H9 (cell line): ENCODE measurements at regions not wholly inside any gene's neighbourhood (a gene's known extent, or its start where the extent isn't known, plus 50 kb on each side); places are given as distances from the start of the nearest gene placed in this dataset.

ENCODE experiments used
- DNase-seq: peaks from one replicate; pipeline ENCODE4 v3.0.0-alpha.2; 2017
- H2AFZ ChIP-seq: one replicate; pipeline ENCODE4 v1.6.1; 2013; ENCODE audit warnings: mild to moderate bottlenecking, low read length, control low read depth, moderate library complexity
- H2AK5ac ChIP-seq: 2 replicates; pipeline ENCODE4 v1.6.1; 2013; ENCODE audit warnings: low read length, control low read depth, mixed read lengths; ENCODE audit not compliant: insufficient read length
- H2BK120ac ChIP-seq: one replicate; pipeline ENCODE4 v1.6.1; 2013; ENCODE audit warnings: low read depth, mild to moderate bottlenecking, low read length, control low read depth, inconsistent platforms; ENCODE audit not compliant: poor library complexity, severe bottlenecking
- H2BK12ac ChIP-seq: 2 replicates; pipeline ENCODE4 v1.6.1; 2013; ENCODE audit warnings: low read length, control low read depth, mixed read lengths, low read depth; ENCODE audit not compliant: insufficient read length
- H2BK15ac ChIP-seq: 2 replicates; pipeline ENCODE4 v1.6.1; 2013; ENCODE audit warnings: low read depth, low read length, control low read depth
- H2BK20ac ChIP-seq: one replicate; pipeline ENCODE4 v1.6.1; 2013; ENCODE audit warnings: low read depth, mild to moderate bottlenecking, low read length, control low read depth, inconsistent platforms; ENCODE audit not compliant: poor library complexity, severe bottlenecking
- H2BK5ac ChIP-seq: 2 replicates; pipeline ENCODE4 v1.6.1; 2013; ENCODE audit warnings: low read length, control low read depth, mixed read lengths; ENCODE audit not compliant: insufficient read length
- H3K14ac ChIP-seq: 2 replicates; pipeline ENCODE4 v1.6.1; 2013; ENCODE audit warnings: low read length, control low read depth; ENCODE audit not compliant: insufficient read depth
- H3K18ac ChIP-seq: 2 replicates; pipeline ENCODE4 v1.6.1; 2013; ENCODE audit warnings: low read depth, mild to moderate bottlenecking, mixed read lengths, low read length, control low read depth; ENCODE audit not compliant: insufficient read length
- H3K23ac ChIP-seq: 2 replicates; pipeline ENCODE4 v1.6.1; 2013; ENCODE audit warnings: low read length, control low read depth, mixed read lengths, low read depth; ENCODE audit not compliant: insufficient read length
- H3K23me2 ChIP-seq: 2 replicates; pipeline ENCODE4 v1.6.1; 2013; ENCODE audit warnings: low read depth, mild to moderate bottlenecking, mixed read lengths, low read length, control low read depth; ENCODE audit not compliant: insufficient read length, poor library complexity, severe bottlenecking
- H3K27ac ChIP-seq: 2 replicates; pipeline ENCODE4 v1.5.1; 2013; ENCODE audit warnings: low read length, control low read depth, mixed read lengths, low read depth; ENCODE audit not compliant: insufficient read length
- H3K27me3 ChIP-seq: 2 replicates; pipeline ENCODE4 v1.6.1; 2013; ENCODE audit warnings: low read length, control low read depth, inconsistent platforms; ENCODE audit not compliant: insufficient read depth
- H3K4ac ChIP-seq: 2 replicates; pipeline ENCODE4 v1.6.1; 2013; ENCODE audit warnings: low read depth, mild to moderate bottlenecking, control low read depth, inconsistent platforms, low read length, moderate library complexity
- H3K4me1 ChIP-seq: 2 replicates; pipeline ENCODE4 v1.6.1; 2013; ENCODE audit warnings: low read length, control low read depth, inconsistent platforms; ENCODE audit not compliant: insufficient read depth
- H3K4me2 ChIP-seq: 2 replicates; pipeline ENCODE4 v1.6.1; 2013; ENCODE audit warnings: low read length, control low read depth, mixed read lengths; ENCODE audit not compliant: insufficient read length, insufficient read depth
- H3K56ac ChIP-seq: 2 replicates; pipeline ENCODE4 v1.6.1; 2013; ENCODE audit warnings: low read depth, mild to moderate bottlenecking, mixed read lengths, low read length, control low read depth; ENCODE audit not compliant: insufficient read length
- H3K79me1 ChIP-seq: 2 replicates; pipeline ENCODE4 v1.6.1; 2013; ENCODE audit warnings: low read depth, mild to moderate bottlenecking, moderate library complexity, low read length, control low read depth, inconsistent platforms; ENCODE audit not compliant: insufficient read depth, poor library complexity, severe bottlenecking
- H3K79me2 ChIP-seq: 2 replicates; pipeline ENCODE4 v1.6.1; 2013; ENCODE audit warnings: low read length, control low read depth, inconsistent platforms; ENCODE audit not compliant: insufficient read depth
- H3K9ac ChIP-seq: 2 replicates; pipeline ENCODE4 v1.6.1; 2013; ENCODE audit warnings: low read length, control low read depth, mixed read lengths; ENCODE audit not compliant: insufficient read length; ENCODE audit errors: extremely low read depth
- H3K9me3 ChIP-seq: one replicate; pipeline ENCODE4 v1.6.1; 2013; ENCODE audit warnings: low read depth, low read length, inconsistent platforms; ENCODE audit not compliant: control insufficient read depth
- H3T11ph ChIP-seq: one replicate; pipeline ENCODE4 v1.6.1; 2013; ENCODE audit warnings: mild to moderate bottlenecking, low read length, control low read depth, inconsistent platforms
- H4K20me1 ChIP-seq: one replicate; pipeline ENCODE4 v1.6.1; 2013; ENCODE audit not compliant: control insufficient read depth, insufficient read length, insufficient read depth
- H4K5ac ChIP-seq: 2 replicates; pipeline ENCODE4 v1.6.1; 2013; ENCODE audit warnings: low read depth, mild to moderate bottlenecking, mixed read lengths, low read length, control low read depth; ENCODE audit not compliant: insufficient read length
- H4K8ac ChIP-seq: replicated peaks from 2 replicates; pipeline ENCODE4 v1.6.1; 2013; ENCODE audit warnings: low read length, control low read depth, mixed read lengths, low read depth; ENCODE audit not compliant: insufficient read length
- H4K91ac ChIP-seq: 2 replicates; pipeline ENCODE4 v1.6.1; 2013; ENCODE audit warnings: low read depth, mild to moderate bottlenecking, moderate library complexity, mixed read lengths, low read length, control low read depth; ENCODE audit not compliant: insufficient read length
- H3K27ac Mint-ChIP-seq, 3 experiments: 2 replicates in 2 of 3; 3 replicates in 1 of 3; pipeline ENCODE4 v1.8.0; 2020 to 2021; ENCODE audit warnings: mixed read lengths in 3 of 3, mild to moderate bottlenecking in 1 of 3, moderate library complexity in 1 of 3
- H3K27me3 Mint-ChIP-seq: 2 replicates; pipeline ENCODE4 v1.8.0; 2021; ENCODE audit warnings: low read depth, mild to moderate bottlenecking, moderate library complexity, mixed read lengths
- H3K36me3 Mint-ChIP-seq, 3 experiments: 2 replicates in 2 of 3; 3 replicates in 1 of 3; pipeline ENCODE4 v1.8.0; 2020 to 2021; ENCODE audit warnings: low read depth in 3 of 3, mixed read lengths in 3 of 3; ENCODE audit not compliant: insufficient read depth in 1 of 3
- H3K4me1 Mint-ChIP-seq, 2 experiments: 2 replicates each; pipeline ENCODE4 v1.8.0; 2020; ENCODE audit warnings: mixed read lengths in 2 of 2
- H3K4me3 Mint-ChIP-seq, 2 experiments: 2 replicates in 1 of 2; 3 replicates in 1 of 2; pipeline ENCODE4 v1.8.0; 2020 to 2021; ENCODE audit warnings: mild to moderate bottlenecking in 2 of 2, mixed read lengths in 2 of 2, moderate library complexity in 1 of 2
- H3K9me3 Mint-ChIP-seq, 2 experiments: 2 replicates in 1 of 2; 3 replicates in 1 of 2; pipeline ENCODE4 v1.8.0; 2020; ENCODE audit warnings: mild to moderate bottlenecking in 2 of 2, mixed read lengths in 2 of 2, moderate library complexity in 1 of 2
- CTCF ChIP-seq: fragments of 200-600 bp; sonication (generic); conservative IDR thresholded peaks from 3 replicates; pipeline ENCODE4 v1.8.0; 2021; ENCODE audit warnings: antibody characterized with exemption, mild to moderate bottlenecking
- WGBS: extraction: QIAGEN DNeasy Blood & Tissue Kit; methylation state at CpG from one replicate; pipeline ENCODE4 v1.1.7; 2013; ENCODE audit warnings: missing lambda C conversion rate, low lambda C conversion rate, mixed read lengths; ENCODE audit not compliant: insufficient read length; ENCODE audit errors: extremely low coverage; 5-methylcytosine and 5-hydroxymethylcytosine counted together

- Histone ChIP-seq H2BK15ac (no peak overlapping the region), H3K4ac (no peak overlapping the region), H3K9ac (no peak overlapping the region), H3K79me2 (no peaks in the 10 kb centered on the region), H2BK120ac (no peak overlapping the region), H4K91ac (no peak overlapping the region), H3T11ph (no peak overlapping the region), H2BK20ac (no peak overlapping the region), H3K56ac (no peak overlapping the region), H2BK5ac (no peak overlapping the region), H2AFZ (no peak overlapping the region), H3K4me1 (no peaks in the 10 kb centered on the region), H3K23ac (no peak overlapping the region), H3K23me2 (no peaks in the 10 kb centered on the region), H4K8ac (no peak overlapping the region), H3K27ac (no peak overlapping the region), H3K79me1 (peaks cover 2% of the 10 kb centered on the region), H2AK5ac (no peak overlapping the region), H2BK12ac (no peak overlapping the region), H4K20me1 (no peaks in the 10 kb centered on the region), H3K4me2 (no peak overlapping the region), H3K9me3 (no peaks in the 10 kb centered on the region), H4K5ac (no peak overlapping the region), H3K18ac (no peak overlapping the region), H3K14ac (no peak overlapping the region), H3K27me3 (no peaks in the 10 kb centered on the region)
- no CpG with 5 or more reads among the region's 6 CpGs for WGBS
- Mint-ChIP-seq H3K9me3 (peaks cover 8 to 18% of the 10 kb centered on the region in 2 experiments), H3K27ac (no peak overlapping the region), H3K27me3 (no peaks in the 10 kb centered on the region), H3K36me3 (no peaks in the 10 kb centered on the region; a peak in 1 of 7 replicates), H3K4me3 (no peak overlapping the region), H3K4me1 (no peaks in the 10 kb centered on the region)
- no peak for DNase-seq
- no peak for TF ChIP-seq CTCF
Measured at GRCh38 chr3:6540981-6541380, 319.9 kb upstream of the GRM7 start.
